ENCODE measurements at regions not wholly inside any gene's neighbourhood (a gene's known extent, or its start where the extent isn't known, plus 50 kb on each side); places are given as distances from the start of the nearest gene placed in this dataset.

- DNase-seq (ENCODE audit: low read depth): no peak
- no peak overlapping the region for H3K4me3 ChIP-seq (ENCODE audit: low read depth, low read length)
- no peak for TF ChIP-seq CTCF (conservative IDR thresholded peaks at IDR 0.05; ENCODE audit: low read depth, low read length)
Measured at GRCh38 chr1:214882616-214883015, 199.9 kb upstream of the KCNK2 start.

- no peak overlapping the region for H3K4me3 ChIP-seq (ENCODE audit: low read depth, low read length)
- DNase-seq (ENCODE audit: low read depth): peak; percentile 19
- TF ChIP-seq CTCF (conservative IDR thresholded peaks at IDR 0.05; ENCODE audit: low read depth, low read length): no peak
Measured at GRCh38 chr1:214895011-214895600, 187.4 kb upstream of the KCNK2 start.

- no peak overlapping the region for H3K4me3 ChIP-seq (ENCODE audit: low read depth, low read length)
- no peak for TF ChIP-seq CTCF (conservative IDR thresholded peaks at IDR 0.05; ENCODE audit: low read depth, low read length)
- DNase-seq (ENCODE audit: low read depth): no peak
Measured at GRCh38 chr1:214896921-214897320, 185.6 kb upstream of the KCNK2 start.

GRCh38 chr1:214897581-214897980 lies 185.0 kb upstream of the KCNK2 start:
- TF ChIP-seq CTCF (conservative IDR thresholded peaks at IDR 0.05; ENCODE audit: low read depth, low read length): no peak
- DNase-seq (ENCODE audit: low read depth): no peak
- H3K4me3 ChIP-seq (ENCODE audit: low read depth, low read length): no peak overlapping the region

- TF ChIP-seq CTCF (conservative IDR thresholded peaks at IDR 0.05; ENCODE audit: low read depth, low read length): no peak
- no peak overlapping the region for H3K4me3 ChIP-seq (ENCODE audit: low read depth, low read length)
- no peak for DNase-seq (ENCODE audit: low read depth)
Measured at GRCh38 chr1:214898161-214898560, 184.4 kb upstream of the KCNK2 start.

GRCh38 chr1:214898718-214899117 lies 183.8 kb upstream of the KCNK2 start:
- no peak for DNase-seq (ENCODE audit: low read depth)
- H3K4me3 ChIP-seq (ENCODE audit: low read depth, low read length): no peak overlapping the region
- no peak for TF ChIP-seq CTCF (conservative IDR thresholded peaks at IDR 0.05; ENCODE audit: low read depth, low read length)

- H3K4me3 ChIP-seq (ENCODE audit: low read depth, low read length): no peak overlapping the region
- no peak for TF ChIP-seq CTCF (conservative IDR thresholded peaks at IDR 0.05; ENCODE audit: low read depth, low read length)
- DNase-seq (ENCODE audit: low read depth): no peak
Measured at GRCh38 chr1:214899908-214900460, 182.6 kb upstream of the KCNK2 start.
